ENCODE measurements at regions not wholly inside any gene's neighbourhood (a gene's known extent, or its start where the extent isn't known, plus 50 kb on each side); places are given as distances from the start of the nearest gene placed in this dataset.

DNA sequence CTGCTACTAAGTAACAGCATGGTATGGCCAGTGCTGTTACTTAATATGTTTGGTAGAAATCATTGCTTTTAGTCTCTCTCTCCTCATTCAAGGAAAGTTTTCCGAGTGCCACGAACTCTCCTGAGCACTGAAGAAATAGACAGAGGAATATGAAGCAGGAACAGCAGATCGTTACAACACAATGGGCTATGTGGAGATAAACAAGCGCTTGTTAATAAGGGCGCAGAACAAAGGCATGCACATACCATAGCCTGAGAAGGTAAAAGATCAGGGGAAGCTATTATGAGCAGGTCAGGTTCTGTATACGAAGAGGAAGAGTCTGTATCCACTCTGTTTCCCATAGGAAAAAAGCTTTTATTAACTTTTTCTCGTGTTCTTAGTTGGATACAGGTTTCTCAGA is 156.2 kb upstream of the CPNE8 start:
- Histone ChIP-seq H3K9ac (ENCODE audit: low read depth in 1 of 3, low read length in 3 of 3) (no peak overlapping the region), H3K27ac (ENCODE audit: low read depth, low read length) (no peak overlapping the region), H3K4me3 (ENCODE audit: low read length in 3 of 3) (no peak overlapping the region), H3K36me3 (ENCODE audit: control insufficient read depth in 3 of 3, insufficient read depth in 3 of 3, low read length in 3 of 3) (no peaks in the 10 kb centered on the region), H3K9me3 (ENCODE audit: control insufficient read depth in 3 of 3, low read length in 3 of 3) (no peaks in the 10 kb centered on the region), H3K4me1 (ENCODE audit: control insufficient read depth in 3 of 3, insufficient read depth in 3 of 3, low read length in 3 of 3) (no peaks in the 10 kb centered on the region), H3K27me3 (ENCODE audit: control insufficient read depth in 3 of 3, insufficient read depth in 3 of 3, low read length in 3 of 3) (no peaks in the 10 kb centered on the region)

DNA sequence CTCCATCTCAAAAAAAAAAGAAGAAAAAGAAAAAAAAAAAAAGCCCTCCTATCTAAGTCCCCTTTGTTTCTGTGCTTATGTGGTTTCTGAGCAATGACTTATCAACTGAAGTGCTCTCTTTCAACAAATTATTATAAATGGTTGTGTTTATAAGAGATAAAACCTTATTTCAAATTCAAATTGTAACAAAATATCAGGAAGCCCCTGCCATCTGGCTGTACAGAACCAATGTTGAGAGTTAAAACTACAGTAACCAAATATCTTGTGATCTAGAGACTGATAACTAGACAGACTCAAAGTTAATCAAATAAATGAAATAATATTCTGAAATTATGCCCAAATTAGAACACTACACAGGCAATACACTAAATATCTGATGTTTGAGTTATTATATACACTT is 143.0 kb upstream of the CPNE8 start:
- no peaks in the 10 kb centered on the region for H3K27me3 ChIP-seq (ENCODE audit: control insufficient read depth in 3 of 3, insufficient read depth in 3 of 3, low read length in 3 of 3)
- no peaks in the 10 kb centered on the region for H3K9me3 ChIP-seq (ENCODE audit: control insufficient read depth in 3 of 3, low read length in 3 of 3)
- H3K27ac ChIP-seq (ENCODE audit: low read depth, low read length) = no peak overlapping the region
- H3K4me3 ChIP-seq (ENCODE audit: low read length in 3 of 3) = no peak overlapping the region
- no peaks in the 10 kb centered on the region for H3K4me1 ChIP-seq (ENCODE audit: control insufficient read depth in 3 of 3, insufficient read depth in 3 of 3, low read length in 3 of 3)
- H3K9ac ChIP-seq (ENCODE audit: low read depth in 1 of 3, low read length in 3 of 3) = no peak overlapping the region
- no peaks in the 10 kb centered on the region for H3K36me3 ChIP-seq (ENCODE audit: control insufficient read depth in 3 of 3, insufficient read depth in 3 of 3, low read length in 3 of 3)

DNA sequence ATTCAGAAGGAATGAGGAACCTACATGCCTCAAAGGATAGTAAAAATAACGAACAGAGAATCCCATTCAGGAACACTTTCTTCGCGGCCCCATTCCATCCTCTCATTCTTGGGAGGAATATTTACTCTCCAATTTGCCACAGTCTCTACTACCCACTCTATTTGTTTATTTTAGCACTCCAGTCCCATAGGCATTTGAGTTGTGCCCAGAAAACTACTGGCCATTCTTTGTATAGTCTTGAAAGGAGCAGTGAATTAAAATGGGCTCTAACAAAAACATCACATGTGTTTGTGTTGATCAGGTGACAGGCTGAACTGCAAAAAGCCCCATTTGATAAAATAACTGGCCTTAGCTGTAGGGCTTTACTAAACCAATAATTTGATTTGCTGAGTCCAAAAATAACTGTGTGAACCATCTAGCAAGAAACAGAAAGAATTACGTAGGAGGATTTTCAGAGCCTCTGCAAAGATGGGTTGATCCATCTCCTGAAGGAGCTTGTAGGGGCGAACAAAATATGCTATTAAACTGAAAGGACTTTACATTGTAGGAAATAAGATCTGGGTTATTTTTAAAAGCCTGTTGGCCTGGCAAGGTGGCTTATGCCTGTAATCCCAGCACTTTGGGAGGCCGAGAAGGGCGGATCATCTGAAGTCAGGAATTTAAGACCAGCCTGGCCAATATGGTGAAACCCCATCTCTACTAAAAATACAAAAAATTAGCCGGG is 142.3 kb upstream of the CPNE8 start:
- Histone ChIP-seq H3K9ac (ENCODE audit: low read depth in 1 of 3, low read length in 3 of 3) (no peak overlapping the region), H3K36me3 (ENCODE audit: control insufficient read depth in 3 of 3, insufficient read depth in 3 of 3, low read length in 3 of 3) (no peaks in the 10 kb centered on the region), H3K27me3 (ENCODE audit: control insufficient read depth in 3 of 3, insufficient read depth in 3 of 3, low read length in 3 of 3) (no peaks in the 10 kb centered on the region), H3K4me1 (ENCODE audit: control insufficient read depth in 3 of 3, insufficient read depth in 3 of 3, low read length in 3 of 3) (no peaks in the 10 kb centered on the region), H3K27ac (ENCODE audit: low read depth, low read length) (no peak overlapping the region), H3K4me3 (ENCODE audit: low read length in 3 of 3) (no peak overlapping the region), H3K9me3 (ENCODE audit: control insufficient read depth in 3 of 3, low read length in 3 of 3) (no peaks in the 10 kb centered on the region)

DNA sequence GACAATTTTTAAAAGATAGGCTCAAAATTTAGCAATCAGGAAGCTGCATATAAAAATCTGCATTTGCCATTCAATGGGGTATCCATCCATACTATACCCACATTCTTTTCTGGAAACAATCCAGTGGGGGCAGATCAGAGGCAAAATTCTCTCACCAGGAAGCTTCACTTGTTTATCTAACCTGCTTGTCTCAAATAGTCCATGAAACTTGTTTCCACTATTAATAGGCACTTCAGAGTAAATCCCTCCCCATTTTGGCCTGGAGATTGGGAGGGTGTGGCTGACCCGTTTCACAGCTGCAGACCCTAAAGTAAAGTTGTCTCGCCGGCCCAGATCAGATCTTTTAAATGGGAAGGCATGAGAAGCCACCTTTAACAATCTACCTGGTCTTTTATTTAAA is 139.4 kb upstream of the CPNE8 start:
- Histone ChIP-seq H3K4me1 (ENCODE audit: control insufficient read depth in 3 of 3, insufficient read depth in 3 of 3, low read length in 3 of 3) (no peaks in the 10 kb centered on the region), H3K9ac (ENCODE audit: low read depth in 1 of 3, low read length in 3 of 3) (no peak overlapping the region), H3K4me3 (ENCODE audit: low read length in 3 of 3) (no peak overlapping the region), H3K27me3 (ENCODE audit: control insufficient read depth in 3 of 3, insufficient read depth in 3 of 3, low read length in 3 of 3) (no peaks in the 10 kb centered on the region), H3K36me3 (ENCODE audit: control insufficient read depth in 3 of 3, insufficient read depth in 3 of 3, low read length in 3 of 3) (no peaks in the 10 kb centered on the region), H3K27ac (ENCODE audit: low read depth, low read length) (no peak overlapping the region), H3K9me3 (ENCODE audit: control insufficient read depth in 3 of 3, low read length in 3 of 3) (no peaks in the 10 kb centered on the region)

DNA sequence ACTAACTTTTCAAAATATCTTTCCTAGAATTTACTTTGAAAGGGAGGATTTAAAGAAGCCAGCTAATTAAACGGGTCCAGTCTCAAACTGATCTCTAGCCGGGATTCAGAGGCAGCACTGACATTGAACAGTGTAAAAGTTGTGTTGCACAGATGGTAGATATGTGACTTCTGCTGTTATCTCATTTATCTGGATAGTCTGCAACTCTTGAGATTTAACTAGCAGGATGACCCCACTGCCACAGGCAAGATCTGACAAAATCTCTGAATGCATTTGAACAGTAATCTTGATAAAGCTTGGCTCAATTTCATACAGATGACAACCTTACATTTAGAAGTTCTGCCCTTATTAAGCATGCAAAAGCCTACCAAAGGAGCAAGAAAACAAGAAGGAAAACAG is 138.0 kb upstream of the CPNE8 start:
- Histone ChIP-seq H3K4me3 (ENCODE audit: low read length in 3 of 3) (no peak overlapping the region), H3K27ac (ENCODE audit: low read depth, low read length) (no peak overlapping the region)

DNA sequence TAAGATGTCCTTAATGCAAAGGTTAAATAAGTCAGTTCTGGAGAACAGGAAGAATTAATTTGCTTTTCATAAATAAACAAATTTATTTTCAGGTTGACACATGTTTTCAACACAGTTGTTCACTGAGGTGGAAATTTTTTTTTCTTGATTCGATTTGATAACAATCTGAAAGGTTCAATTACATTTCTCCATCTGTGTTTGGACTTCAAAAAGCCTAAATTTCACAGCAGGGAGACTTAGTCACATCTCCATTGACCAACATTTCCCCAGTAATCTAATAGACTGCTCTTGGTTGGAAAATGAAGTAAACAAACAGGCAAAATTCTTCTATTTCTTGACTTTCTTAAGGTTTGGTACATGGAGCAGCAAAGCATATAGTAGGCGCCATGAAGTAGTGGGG is 134.9 kb upstream of the CPNE8 start:
- Histone ChIP-seq H3K27me3 (ENCODE audit: control insufficient read depth in 3 of 3, insufficient read depth in 3 of 3, low read length in 3 of 3) (no peaks in the 10 kb centered on the region), H3K9me3 (ENCODE audit: control insufficient read depth in 3 of 3, low read length in 3 of 3) (no peaks in the 10 kb centered on the region), H3K36me3 (ENCODE audit: control insufficient read depth in 3 of 3, insufficient read depth in 3 of 3, low read length in 3 of 3) (no peaks in the 10 kb centered on the region), H3K4me1 (ENCODE audit: control insufficient read depth in 3 of 3, insufficient read depth in 3 of 3, low read length in 3 of 3) (no peaks in the 10 kb centered on the region), H3K9ac (ENCODE audit: low read depth in 1 of 3, low read length in 3 of 3) (no peak overlapping the region), H3K4me3 (ENCODE audit: low read length in 3 of 3) (no peak overlapping the region), H3K27ac (ENCODE audit: low read depth, low read length) (no peak overlapping the region)

More for the DNA sequence above, 138.0 kb upstream of the CPNE8 start:
- H3K27me3 ChIP-seq (ENCODE audit: control insufficient read depth in 3 of 3, insufficient read depth in 3 of 3, low read length in 3 of 3) = no peaks in the 10 kb centered on the region
- no peak overlapping the region for H3K9ac ChIP-seq (ENCODE audit: low read depth in 1 of 3, low read length in 3 of 3)
- no peaks in the 10 kb centered on the region for H3K4me1 ChIP-seq (ENCODE audit: control insufficient read depth in 3 of 3, insufficient read depth in 3 of 3, low read length in 3 of 3)
- no peaks in the 10 kb centered on the region for H3K9me3 ChIP-seq (ENCODE audit: control insufficient read depth in 3 of 3, low read length in 3 of 3)
- H3K36me3 ChIP-seq (ENCODE audit: control insufficient read depth in 3 of 3, insufficient read depth in 3 of 3, low read length in 3 of 3) = no peaks in the 10 kb centered on the region

DNA sequence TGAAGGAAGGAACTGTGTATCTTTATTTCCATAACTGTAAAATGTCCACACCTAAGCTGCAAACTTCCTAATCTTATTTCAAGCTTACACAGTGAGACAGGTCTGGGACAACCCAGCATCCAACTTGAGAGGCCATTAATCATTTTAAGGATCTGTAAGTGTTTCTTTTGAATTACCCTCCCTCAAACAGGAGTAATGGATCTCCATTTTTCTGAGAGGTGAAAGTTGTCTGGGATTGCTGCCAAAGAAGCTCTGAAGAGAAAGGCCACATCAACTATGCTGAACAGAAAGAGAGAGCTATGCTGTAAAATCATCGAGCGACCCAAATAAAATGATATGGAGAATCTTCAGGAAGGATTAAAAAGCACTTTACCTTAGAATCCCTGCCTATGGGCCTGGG is 131.7 kb upstream of the CPNE8 start:
- Histone ChIP-seq H3K27ac (ENCODE audit: low read depth, low read length) (no peak overlapping the region), H3K4me3 (ENCODE audit: low read length in 3 of 3) (no peak overlapping the region), H3K9me3 (ENCODE audit: control insufficient read depth in 3 of 3, low read length in 3 of 3) (no peaks in the 10 kb centered on the region), H3K36me3 (ENCODE audit: control insufficient read depth in 3 of 3, insufficient read depth in 3 of 3, low read length in 3 of 3) (no peaks in the 10 kb centered on the region), H3K9ac (ENCODE audit: low read depth in 1 of 3, low read length in 3 of 3) (no peak overlapping the region), H3K4me1 (ENCODE audit: control insufficient read depth in 3 of 3, insufficient read depth in 3 of 3, low read length in 3 of 3) (no peaks in the 10 kb centered on the region), H3K27me3 (ENCODE audit: control insufficient read depth in 3 of 3, insufficient read depth in 3 of 3, low read length in 3 of 3) (no peaks in the 10 kb centered on the region)

DNA sequence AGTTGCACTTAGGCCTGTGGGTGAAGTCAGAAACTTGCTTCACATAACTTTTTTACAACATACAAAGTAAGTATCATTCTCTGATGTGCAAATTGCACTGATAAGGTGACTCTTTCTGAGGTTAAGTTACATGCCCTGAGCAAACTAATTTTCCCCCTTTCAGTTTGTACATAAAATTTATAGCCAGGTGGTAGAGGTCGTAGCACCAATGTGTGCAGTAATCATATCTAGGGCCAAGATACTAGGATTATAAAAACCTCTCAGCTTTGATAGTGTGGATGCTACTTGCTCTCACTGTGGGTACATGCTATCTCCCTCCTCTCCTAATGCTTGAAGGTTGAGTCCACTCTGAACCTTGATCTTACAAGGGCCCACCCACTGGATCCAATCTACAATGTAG is 130.7 kb upstream of the CPNE8 start:
- H3K9ac ChIP-seq (ENCODE audit: low read depth in 1 of 3, low read length in 3 of 3) = no peak overlapping the region
- no peak overlapping the region for H3K4me3 ChIP-seq (ENCODE audit: low read length in 3 of 3)
- H3K4me1 ChIP-seq (ENCODE audit: control insufficient read depth in 3 of 3, insufficient read depth in 3 of 3, low read length in 3 of 3) = no peaks in the 10 kb centered on the region
- H3K27me3 ChIP-seq (ENCODE audit: control insufficient read depth in 3 of 3, insufficient read depth in 3 of 3, low read length in 3 of 3) = no peaks in the 10 kb centered on the region
- H3K27ac ChIP-seq (ENCODE audit: low read depth, low read length) = no peak overlapping the region
- H3K36me3 ChIP-seq (ENCODE audit: control insufficient read depth in 3 of 3, insufficient read depth in 3 of 3, low read length in 3 of 3) = no peaks in the 10 kb centered on the region
- no peaks in the 10 kb centered on the region for H3K9me3 ChIP-seq (ENCODE audit: control insufficient read depth in 3 of 3, low read length in 3 of 3)

DNA sequence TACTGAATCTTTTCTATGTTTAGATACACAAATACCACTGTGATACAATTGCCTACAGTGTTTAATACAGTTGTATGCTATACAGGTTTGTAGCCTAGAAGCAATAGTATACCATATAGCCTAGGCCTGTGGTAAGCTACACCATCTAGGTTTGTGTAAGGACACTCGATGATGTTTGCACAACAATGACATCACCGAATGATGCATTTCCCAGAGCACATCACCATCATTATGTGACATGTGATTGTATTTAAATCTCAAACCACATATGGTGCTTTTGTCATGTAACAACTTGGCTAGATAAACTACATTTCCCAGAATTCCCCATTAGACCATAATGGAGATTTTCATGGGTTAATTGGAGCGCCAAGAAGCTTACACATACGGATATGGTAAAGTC is 128.4 kb upstream of the CPNE8 start:
- Histone ChIP-seq H3K36me3 (ENCODE audit: control insufficient read depth in 3 of 3, insufficient read depth in 3 of 3, low read length in 3 of 3) (no peaks in the 10 kb centered on the region), H3K27me3 (ENCODE audit: control insufficient read depth in 3 of 3, insufficient read depth in 3 of 3, low read length in 3 of 3) (no peaks in the 10 kb centered on the region), H3K4me1 (ENCODE audit: control insufficient read depth in 3 of 3, insufficient read depth in 3 of 3, low read length in 3 of 3) (no peaks in the 10 kb centered on the region), H3K27ac (ENCODE audit: low read depth, low read length) (no peak overlapping the region), H3K9ac (ENCODE audit: low read depth in 1 of 3, low read length in 3 of 3) (no peak overlapping the region), H3K9me3 (ENCODE audit: control insufficient read depth in 3 of 3, low read length in 3 of 3) (no peaks in the 10 kb centered on the region), H3K4me3 (ENCODE audit: low read length in 3 of 3) (no peak overlapping the region)

DNA sequence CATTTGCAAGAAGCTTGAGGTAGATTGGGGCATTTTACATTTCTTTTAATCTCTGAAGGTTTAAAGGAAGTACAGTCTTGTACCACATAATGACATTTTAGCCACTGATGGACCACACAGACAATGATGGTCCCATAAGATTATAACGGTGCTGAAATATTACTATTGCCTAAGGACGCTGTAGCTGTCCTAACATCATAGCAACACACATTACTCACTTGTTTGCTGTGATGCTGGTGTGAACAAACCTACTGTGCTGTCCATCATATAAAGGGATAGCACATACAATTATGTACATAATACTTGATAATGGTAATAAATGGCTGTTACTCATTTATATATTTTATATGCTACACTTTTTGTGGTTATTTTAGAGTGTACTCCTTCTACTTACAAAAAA is 127.1 kb upstream of the CPNE8 start:
- no peaks in the 10 kb centered on the region for H3K36me3 ChIP-seq (ENCODE audit: control insufficient read depth in 3 of 3, insufficient read depth in 3 of 3, low read length in 3 of 3)
- no peak overlapping the region for H3K9ac ChIP-seq (ENCODE audit: low read depth in 1 of 3, low read length in 3 of 3)
- no peaks in the 10 kb centered on the region for H3K9me3 ChIP-seq (ENCODE audit: control insufficient read depth in 3 of 3, low read length in 3 of 3)
- no peak overlapping the region for H3K4me3 ChIP-seq (ENCODE audit: low read length in 3 of 3)
- H3K27ac ChIP-seq (ENCODE audit: low read depth, low read length) = no peak overlapping the region
- H3K27me3 ChIP-seq (ENCODE audit: control insufficient read depth in 3 of 3, insufficient read depth in 3 of 3, low read length in 3 of 3) = no peaks in the 10 kb centered on the region
- H3K4me1 ChIP-seq (ENCODE audit: control insufficient read depth in 3 of 3, insufficient read depth in 3 of 3, low read length in 3 of 3) = no peaks in the 10 kb centered on the region
